Uterus (tissue), 3 donors: ENCODE measurements at regions not wholly inside any gene's neighbourhood (a gene's known extent, or its start where the extent isn't known, plus 50 kb on each side); places are given as distances from the start of the nearest gene placed in this dataset.

Experiments
- DNase-seq, 2 donors: peaks; one replicate each; pipeline ENCODE4 v3.0.0-alpha.2; 2019 to 2020
- H3K27ac ChIP-seq, 2 donors: fragments of 200-600 bp; sonication (generic); 1 replicate in 1 of 2; 2 replicates in 1 of 2; pipeline ENCODE4 v1.5.1; 2016 to 2018
- H3K27me3 ChIP-seq, 2 donors: fragments of 200-600 bp; sonication (generic); one replicate each; pipeline ENCODE4 v1.5.1; 2018 to 2019; ENCODE audit warnings: control low read depth in 1 of 2
- H3K36me3 ChIP-seq, 2 donors: fragments of 200-600 bp; sonication (generic); one replicate each; pipeline ENCODE4 v1.5.1; 2019; ENCODE audit warnings: control low read depth in 1 of 2
- H3K4me1 ChIP-seq, 2 donors: fragments of 200-600 bp; sonication (generic); one replicate each; pipeline ENCODE4 v1.5.1; 2018 to 2019; ENCODE audit warnings: control low read depth in 1 of 2
- H3K4me3 ChIP-seq, 2 donors: fragments of 200-600 bp; sonication (generic); 1 replicate in 1 of 2; 2 replicates in 1 of 2; pipeline ENCODE4 v1.5.1; 2018 to 2019; ENCODE audit warnings: mild to moderate bottlenecking in 1 of 2
- H3K9me3 ChIP-seq, 2 donors: fragments of 200-600 bp; sonication (generic); one replicate each; pipeline ENCODE4 v1.5.1; 2019; ENCODE audit warnings: control low read depth in 1 of 2
- CTCF ChIP-seq, 4 experiments: fragments of 200-600 bp in 2 of 4; fragments of 450-650 bp in 2 of 4; sonication (generic) in 2 of 4; IDR thresholded peaks; one replicate each; pipeline ENCODE4 v1.5.1; 2016 to 2019; ENCODE audit warnings: antibody characterized with exemption in 4 of 4, mild to moderate bottlenecking in 2 of 4, moderate library complexity in 1 of 4
- POLR2A ChIP-seq, 2 donors: fragments of 450-650 bp; IDR thresholded peaks; one replicate each; pipeline ENCODE4 v1.6.1; 2016; ENCODE audit warnings: antibody characterized with exemption in 2 of 2, mild to moderate bottlenecking in 1 of 2, moderate library complexity in 1 of 2
- intact Hi-C: fragments of 100-400 bp; cut with DNase I; formaldehyde crosslinking; loops from one replicate; pipeline ENCODE4 v1.15.1; 2023; ENCODE audit warnings: low total_unique reads
- donor health status: DM: yes; HTN: yes; CAD: no.

DNA sequence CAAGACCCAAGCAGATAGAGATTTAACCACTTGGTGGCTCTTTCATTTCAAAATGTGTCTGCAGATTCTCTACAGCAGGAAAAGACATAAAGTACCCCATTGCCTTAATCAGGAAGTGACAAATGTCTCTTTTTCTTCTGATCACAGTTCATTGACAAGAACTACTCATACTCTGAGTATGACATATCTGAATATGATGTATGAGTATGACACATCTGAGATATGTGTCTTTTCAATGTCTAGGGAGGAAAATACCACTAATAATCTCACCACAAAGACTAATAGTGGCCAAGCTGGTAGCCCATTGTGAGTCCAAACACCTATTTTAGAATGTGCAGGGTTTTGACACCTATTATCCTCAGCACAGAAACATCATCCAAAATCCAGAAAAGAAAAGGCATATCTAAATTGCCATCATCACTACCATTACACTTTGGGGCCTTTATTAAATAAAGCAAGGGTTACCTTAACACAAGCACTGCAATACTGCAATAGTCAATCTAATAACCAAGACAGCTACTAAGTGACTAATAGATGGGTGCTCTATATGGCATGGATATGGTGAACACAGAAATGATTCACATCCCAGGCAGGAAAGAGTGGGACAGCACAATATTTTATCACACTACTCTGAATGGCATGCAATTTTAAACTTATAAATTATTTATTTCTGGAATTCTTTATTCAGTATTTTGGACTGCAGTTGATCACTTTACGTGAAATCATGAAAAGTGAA, 243.7 kb upstream of the FAR2 start:
- H3K36me3 ChIP-seq, result no peaks in the 10 kb centered on the region
- no peak for TF ChIP-seq POLR2A (IDR thresholded peaks at IDR 0.05)
- TF ChIP-seq CTCF (IDR thresholded peaks at IDR 0.05), result no peak
- H3K27me3 ChIP-seq, result no peaks in the 10 kb centered on the region
- peaks cover 0 to 2% of the 10 kb centered on the region in 2 donors for H3K9me3 ChIP-seq
- DNase-seq, result no peak
- H3K27ac ChIP-seq, result no peak overlapping the region
- no peak overlapping the region for H3K4me3 ChIP-seq
- intact Hi-C loops, result no loop called here
- H3K4me1 ChIP-seq, result no peaks in the 10 kb centered on the region

- Histone ChIP-seq H3K4me3 (no peak overlapping the region), H3K9me3 (peaks cover 0 to 14% of the 10 kb centered on the region in 2 donors), H3K27me3 (no peaks in the 10 kb centered on the region), H3K36me3 (no peaks in the 10 kb centered on the region), H3K4me1 (no peaks in the 10 kb centered on the region), H3K27ac (no peak overlapping the region)
- intact Hi-C loops, result no loop called here
- TF ChIP-seq POLR2A (IDR thresholded peaks at IDR 0.05), result no peak
- TF ChIP-seq CTCF (IDR thresholded peaks at IDR 0.05), result no peak
- DNase-seq, result no peak
These were observed 240.4 kb upstream of the FAR2 start for GRCh38 chr12:28908646-28909045.

GRCh38 chr12:28909291-28909690, 239.8 kb upstream of the FAR2 start:
- Histone ChIP-seq H3K36me3 (no peaks in the 10 kb centered on the region), H3K27me3 (no peaks in the 10 kb centered on the region), H3K4me3 (no peak overlapping the region), H3K4me1 (no peaks in the 10 kb centered on the region), H3K27ac (no peak overlapping the region), H3K9me3 (peaks cover 0 to 20% of the 10 kb centered on the region in 2 donors)
- intact Hi-C loops, result no loop called here
- DNase-seq, result no peak
- TF ChIP-seq POLR2A (IDR thresholded peaks at IDR 0.05), result no peak
- TF ChIP-seq CTCF (IDR thresholded peaks at IDR 0.05), result no peak

DNA sequence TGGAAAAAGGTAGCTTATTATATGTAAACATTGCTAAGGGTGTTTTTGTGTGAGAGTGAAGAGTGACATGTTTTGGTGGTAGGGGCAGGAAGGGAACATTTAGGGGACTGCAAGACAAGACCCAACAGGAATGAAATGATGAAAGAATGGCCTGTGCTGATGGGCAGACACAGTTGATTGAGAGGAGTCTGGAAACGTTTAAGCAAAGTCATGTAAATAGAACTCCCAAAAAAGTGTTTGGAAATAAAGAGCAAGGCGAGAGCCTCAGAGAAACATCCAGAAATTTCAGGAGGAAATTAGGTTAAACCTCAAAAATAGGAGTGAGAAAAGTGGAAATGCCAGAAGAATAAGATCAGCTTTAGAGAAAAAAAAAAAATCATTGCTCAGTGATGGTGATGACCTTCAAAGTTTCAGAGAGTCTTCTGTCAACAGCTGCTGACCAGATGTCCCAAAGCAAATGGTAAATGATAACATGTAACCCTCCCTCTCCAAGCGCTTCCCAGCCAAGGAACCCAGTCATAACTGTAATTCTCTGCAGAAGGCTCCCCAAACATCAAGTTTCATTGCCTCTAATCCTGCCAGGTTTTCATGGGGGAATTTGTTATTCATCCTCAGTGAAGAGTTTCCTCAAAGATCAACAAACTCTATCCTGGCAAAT, 223.2 kb upstream of the FAR2 start:
- Histone ChIP-seq H3K4me3 (no peak overlapping the region), H3K9me3 (peaks cover 0 to 5% of the 10 kb centered on the region in 2 donors), H3K27me3 (no peaks in the 10 kb centered on the region), H3K4me1 (no peaks in the 10 kb centered on the region), H3K36me3 (no peaks in the 10 kb centered on the region), H3K27ac (peak overlapping the region in 1 of 2 donors; percentile 51)
- DNase-seq, result peak in 1 of 2 donors; percentile 45
- intact Hi-C loops, result no loop called here
- TF ChIP-seq POLR2A (IDR thresholded peaks at IDR 0.05) (no peak), CTCF (IDR thresholded peaks at IDR 0.05) (no peak)

DNA sequence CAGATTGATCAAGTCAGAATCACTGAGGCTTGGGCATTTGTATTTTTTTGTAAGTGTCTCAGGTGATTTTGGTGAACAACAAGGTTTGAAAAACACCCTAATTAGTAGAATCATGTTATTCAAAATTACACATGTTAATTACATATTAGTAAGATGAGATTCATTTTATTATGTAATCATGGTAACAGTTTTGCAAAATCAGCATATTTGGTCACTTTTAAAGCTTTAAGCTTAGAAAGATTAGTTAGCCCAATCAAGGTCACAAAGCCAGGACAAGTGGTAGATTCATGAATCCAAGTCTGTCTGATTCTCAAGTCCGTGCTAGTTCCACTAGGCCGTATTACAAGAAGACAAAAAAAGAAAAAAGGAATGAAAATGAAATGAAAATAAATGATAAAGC, 218.4 kb upstream of the FAR2 start:
- Histone ChIP-seq H3K4me1 (no peaks in the 10 kb centered on the region), H3K36me3 (no peaks in the 10 kb centered on the region), H3K9me3 (no peaks in the 10 kb centered on the region), H3K27me3 (no peaks in the 10 kb centered on the region), H3K27ac (no peak overlapping the region), H3K4me3 (no peak overlapping the region)
- intact Hi-C loops, result no loop called here
- TF ChIP-seq CTCF (IDR thresholded peaks at IDR 0.05) (no peak), POLR2A (IDR thresholded peaks at IDR 0.05) (no peak)
- DNase-seq, result no peak
